ENCODE measurements at regions not wholly inside any gene's neighbourhood (a gene's known extent, or its start where the extent isn't known, plus 50 kb on each side); places are given as distances from the start of the nearest gene placed in this dataset.

GRCh38 chr2:6233993-6234392 is 541.8 kb downstream of the SOX11 start:
- H3K4me3 ChIP-seq (ENCODE audit: insufficient read depth, low read depth, low read length, poor library complexity, severe bottlenecking), result no peak overlapping the region
- no peak for DNase-seq
- no peaks in the 10 kb centered on the region for H3K4me1 ChIP-seq (ENCODE audit: control insufficient read depth, insufficient read depth, low read length, poor library complexity, severe bottlenecking)
- no peaks in the 10 kb centered on the region for H3K36me3 ChIP-seq (ENCODE audit: control insufficient read depth, insufficient read depth, low read length)
- no peak overlapping the region for H3K27ac ChIP-seq (ENCODE audit: insufficient read depth, low read length, poor library complexity, severe bottlenecking)
- H3K27me3 ChIP-seq (replicated peaks; ENCODE audit: control insufficient read depth, insufficient read depth, low read length, poor library complexity, severe bottlenecking), result no peaks in the 10 kb centered on the region
- no peaks in the 10 kb centered on the region for H3K9me3 ChIP-seq (ENCODE audit: control insufficient read depth, low read length)

GRCh38 chr2:6234702-6235101 is 542.5 kb downstream of the SOX11 start:
- no peak for DNase-seq
- no peaks in the 10 kb centered on the region for H3K4me1 ChIP-seq (ENCODE audit: control insufficient read depth, insufficient read depth, low read length, poor library complexity, severe bottlenecking)
- H3K27me3 ChIP-seq (replicated peaks; ENCODE audit: control insufficient read depth, insufficient read depth, low read length, poor library complexity, severe bottlenecking), result no peaks in the 10 kb centered on the region
- H3K27ac ChIP-seq (ENCODE audit: insufficient read depth, low read length, poor library complexity, severe bottlenecking), result no peak overlapping the region
- no peaks in the 10 kb centered on the region for H3K9me3 ChIP-seq (ENCODE audit: control insufficient read depth, low read length)
- H3K4me3 ChIP-seq (ENCODE audit: insufficient read depth, low read depth, low read length, poor library complexity, severe bottlenecking), result no peak overlapping the region
- H3K36me3 ChIP-seq (ENCODE audit: control insufficient read depth, insufficient read depth, low read length), result no peaks in the 10 kb centered on the region

GRCh38 chr2:6236317-6236716 is 544.1 kb downstream of the SOX11 start:
- DNase-seq, result no peak
- Histone ChIP-seq H3K4me1 (ENCODE audit: control insufficient read depth, insufficient read depth, low read length, poor library complexity, severe bottlenecking) (no peaks in the 10 kb centered on the region), H3K36me3 (ENCODE audit: control insufficient read depth, insufficient read depth, low read length) (no peaks in the 10 kb centered on the region), H3K4me3 (ENCODE audit: insufficient read depth, low read depth, low read length, poor library complexity, severe bottlenecking) (no peak overlapping the region), H3K9me3 (ENCODE audit: control insufficient read depth, low read length) (no peaks in the 10 kb centered on the region), H3K27me3 (replicated peaks; ENCODE audit: control insufficient read depth, insufficient read depth, low read length, poor library complexity, severe bottlenecking) (no peaks in the 10 kb centered on the region), H3K27ac (ENCODE audit: insufficient read depth, low read length, poor library complexity, severe bottlenecking) (no peak overlapping the region)

GRCh38 chr2:6237039-6237660 is 545.0 kb downstream of the SOX11 start:
- no peak for DNase-seq
- no peaks in the 10 kb centered on the region for H3K27me3 ChIP-seq (replicated peaks; ENCODE audit: control insufficient read depth, insufficient read depth, low read length, poor library complexity, severe bottlenecking)
- H3K9me3 ChIP-seq (ENCODE audit: control insufficient read depth, low read length), result no peaks in the 10 kb centered on the region
- H3K36me3 ChIP-seq (ENCODE audit: control insufficient read depth, insufficient read depth, low read length), result no peaks in the 10 kb centered on the region
- no peak overlapping the region for H3K4me3 ChIP-seq (ENCODE audit: insufficient read depth, low read depth, low read length, poor library complexity, severe bottlenecking)
- H3K27ac ChIP-seq (ENCODE audit: insufficient read depth, low read length, poor library complexity, severe bottlenecking), result no peak overlapping the region
- H3K4me1 ChIP-seq (ENCODE audit: control insufficient read depth, insufficient read depth, low read length, poor library complexity, severe bottlenecking), result no peaks in the 10 kb centered on the region

DNA sequence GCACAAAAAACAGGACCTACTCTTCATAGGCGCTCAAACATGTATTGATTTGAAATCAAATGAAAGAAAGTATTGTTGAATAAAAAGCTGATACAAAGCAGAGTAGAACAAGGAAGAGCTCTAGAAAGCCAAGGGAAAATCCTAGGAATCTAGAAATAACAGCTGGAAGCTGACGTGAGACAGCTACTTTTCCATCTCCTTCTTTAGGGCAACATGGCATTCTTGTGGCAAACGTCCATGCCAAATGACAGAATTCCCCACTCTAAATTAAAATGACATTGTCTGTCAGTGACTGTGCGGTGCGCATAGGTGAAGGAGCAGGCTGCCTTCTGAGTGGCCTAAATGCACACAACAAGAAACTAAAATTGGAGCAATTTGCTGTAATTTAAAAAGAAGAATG is 557.4 kb downstream of the SOX11 start:
- H3K4me1 ChIP-seq (ENCODE audit: control insufficient read depth, insufficient read depth, low read length, poor library complexity, severe bottlenecking), result no peaks in the 10 kb centered on the region
- no peak for DNase-seq
- H3K27ac ChIP-seq (ENCODE audit: insufficient read depth, low read length, poor library complexity, severe bottlenecking), result no peak overlapping the region

GRCh38 chr2:6254441-6254840 is 562.3 kb downstream of the SOX11 start:
- Histone ChIP-seq H3K36me3 (ENCODE audit: control insufficient read depth, insufficient read depth, low read length) (no peaks in the 10 kb centered on the region), H3K27ac (ENCODE audit: insufficient read depth, low read length, poor library complexity, severe bottlenecking) (no peak overlapping the region), H3K27me3 (replicated peaks; ENCODE audit: control insufficient read depth, insufficient read depth, low read length, poor library complexity, severe bottlenecking) (no peaks in the 10 kb centered on the region), H3K4me1 (ENCODE audit: control insufficient read depth, insufficient read depth, low read length, poor library complexity, severe bottlenecking) (no peaks in the 10 kb centered on the region), H3K4me3 (ENCODE audit: insufficient read depth, low read depth, low read length, poor library complexity, severe bottlenecking) (no peak overlapping the region), H3K9me3 (ENCODE audit: control insufficient read depth, low read length) (no peaks in the 10 kb centered on the region)
- no peak for DNase-seq

More for the DNA sequence above, 557.4 kb downstream of the SOX11 start:
- no peaks in the 10 kb centered on the region for H3K9me3 ChIP-seq (ENCODE audit: control insufficient read depth, low read length)
- no peaks in the 10 kb centered on the region for H3K36me3 ChIP-seq (ENCODE audit: control insufficient read depth, insufficient read depth, low read length)
- no peaks in the 10 kb centered on the region for H3K27me3 ChIP-seq (replicated peaks; ENCODE audit: control insufficient read depth, insufficient read depth, low read length, poor library complexity, severe bottlenecking)
- H3K4me3 ChIP-seq (ENCODE audit: insufficient read depth, low read depth, low read length, poor library complexity, severe bottlenecking), result no peak overlapping the region

GRCh38 chr2:6264198-6264597 is 572.0 kb downstream of the SOX11 start:
- no peak overlapping the region for H3K27ac ChIP-seq (ENCODE audit: insufficient read depth, low read length, poor library complexity, severe bottlenecking)

GRCh38 chr2:6281524-6281923 is 584.2 kb downstream of the CMPK2 start:
- Histone ChIP-seq H3K4me3 (ENCODE audit: insufficient read depth, low read depth, low read length, poor library complexity, severe bottlenecking) (no peak overlapping the region), H3K36me3 (ENCODE audit: control insufficient read depth, insufficient read depth, low read length) (no peaks in the 10 kb centered on the region), H3K27ac (ENCODE audit: insufficient read depth, low read length, poor library complexity, severe bottlenecking) (no peak overlapping the region), H3K4me1 (ENCODE audit: control insufficient read depth, insufficient read depth, low read length, poor library complexity, severe bottlenecking) (no peaks in the 10 kb centered on the region), H3K9me3 (ENCODE audit: control insufficient read depth, low read length) (no peaks in the 10 kb centered on the region), H3K27me3 (replicated peaks; ENCODE audit: control insufficient read depth, insufficient read depth, low read length, poor library complexity, severe bottlenecking) (no peaks in the 10 kb centered on the region)
- no peak for DNase-seq

More at GRCh38 chr2:6264198-6264597, 572.0 kb downstream of the SOX11 start:
- Histone ChIP-seq H3K4me3 (ENCODE audit: insufficient read depth, low read depth, low read length, poor library complexity, severe bottlenecking) (no peak overlapping the region), H3K27me3 (replicated peaks; ENCODE audit: control insufficient read depth, insufficient read depth, low read length, poor library complexity, severe bottlenecking) (no peaks in the 10 kb centered on the region), H3K36me3 (ENCODE audit: control insufficient read depth, insufficient read depth, low read length) (no peaks in the 10 kb centered on the region), H3K4me1 (ENCODE audit: control insufficient read depth, insufficient read depth, low read length, poor library complexity, severe bottlenecking) (no peaks in the 10 kb centered on the region), H3K9me3 (ENCODE audit: control insufficient read depth, low read length) (no peaks in the 10 kb centered on the region)
- DNase-seq, result no peak

DNA sequence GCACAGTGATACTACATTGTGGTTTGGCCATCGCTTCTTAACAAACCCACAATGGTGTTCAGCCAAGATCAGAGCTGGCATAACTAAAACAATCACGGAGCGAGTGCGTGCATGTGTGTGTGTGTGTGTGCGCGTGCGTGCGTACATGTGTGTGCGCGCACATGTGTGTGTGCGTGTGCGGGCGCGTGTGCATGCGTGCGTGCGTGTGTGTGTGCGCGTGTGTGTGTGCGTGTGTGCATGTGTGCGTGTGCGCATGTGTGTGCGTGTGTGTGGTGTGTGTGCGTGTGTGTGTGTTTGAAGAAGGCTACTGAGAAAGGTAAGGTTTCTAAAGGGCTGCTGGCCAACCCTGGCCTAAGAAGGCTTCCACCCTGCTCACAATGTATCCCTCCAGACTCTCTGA is 582.4 kb downstream of the CMPK2 start:
- DNase-seq, result no peak
- Histone ChIP-seq H3K9me3 (ENCODE audit: control insufficient read depth, low read length) (no peaks in the 10 kb centered on the region), H3K4me3 (ENCODE audit: insufficient read depth, low read depth, low read length, poor library complexity, severe bottlenecking) (no peak overlapping the region), H3K36me3 (ENCODE audit: control insufficient read depth, insufficient read depth, low read length) (no peaks in the 10 kb centered on the region), H3K4me1 (ENCODE audit: control insufficient read depth, insufficient read depth, low read length, poor library complexity, severe bottlenecking) (no peaks in the 10 kb centered on the region), H3K27ac (ENCODE audit: insufficient read depth, low read length, poor library complexity, severe bottlenecking) (no peak overlapping the region), H3K27me3 (replicated peaks; ENCODE audit: control insufficient read depth, insufficient read depth, low read length, poor library complexity, severe bottlenecking) (no peaks in the 10 kb centered on the region)

GRCh38 chr2:6287406-6287805 is 578.3 kb downstream of the CMPK2 start:
- H3K27me3 ChIP-seq (replicated peaks; ENCODE audit: control insufficient read depth, insufficient read depth, low read length, poor library complexity, severe bottlenecking), result no peaks in the 10 kb centered on the region
- no peak for DNase-seq
- no peaks in the 10 kb centered on the region for H3K36me3 ChIP-seq (ENCODE audit: control insufficient read depth, insufficient read depth, low read length)
- H3K4me1 ChIP-seq (ENCODE audit: control insufficient read depth, insufficient read depth, low read length, poor library complexity, severe bottlenecking), result no peaks in the 10 kb centered on the region
- H3K27ac ChIP-seq (ENCODE audit: insufficient read depth, low read length, poor library complexity, severe bottlenecking), result no peak overlapping the region
- no peak overlapping the region for H3K4me3 ChIP-seq (ENCODE audit: insufficient read depth, low read depth, low read length, poor library complexity, severe bottlenecking)
- H3K9me3 ChIP-seq (ENCODE audit: control insufficient read depth, low read length), result no peaks in the 10 kb centered on the region

Data from effector memory CD4-positive, alpha-beta T cell (primary cell).